Body of pancreas (tissue), 4 donors: ENCODE measurements at regions not wholly inside any gene's neighbourhood (a gene's known extent, or its start where the extent isn't known, plus 50 kb on each side); places are given as distances from the start of the nearest gene placed in this dataset.

ENCODE experiments used
- POLR2A ChIP-seq, 3 donors: fragments of 450-650 bp; IDR thresholded peaks; one replicate each; pipeline ENCODE4 v1.6.1; 2016; ENCODE audit warnings: antibody characterized with exemption in 3 of 3, mild to moderate bottlenecking in 2 of 3
- TF ChIP-seq, protein P1 (sequence below), 7 experiments: fragments of 450-650 bp in 4 of 7; fragments of 200-600 bp in 3 of 7; sonication (generic) in 3 of 7; IDR thresholded peaks; one replicate each; pipeline ENCODE4 v1.5.1; 2016 to 2019; ENCODE audit warnings: antibody characterized with exemption in 7 of 7

DNA sequence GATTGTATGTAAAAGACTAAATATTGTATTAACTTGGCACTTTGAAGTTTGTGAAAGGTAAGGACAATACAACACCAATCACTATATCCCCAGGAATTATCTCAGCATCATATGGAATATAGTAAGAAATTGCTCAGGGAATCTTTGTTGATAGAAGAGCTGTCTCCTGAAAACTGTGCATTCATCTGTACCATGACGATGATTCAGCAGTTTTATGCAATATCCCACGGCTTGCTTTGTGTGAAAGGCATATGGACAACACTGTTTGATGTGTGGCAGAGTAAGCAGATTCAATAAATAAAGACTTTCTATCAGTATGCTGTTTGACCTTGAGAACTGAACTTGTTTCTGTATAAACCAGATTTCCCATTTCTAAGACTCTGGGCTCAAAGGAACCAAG, 147.5 kb upstream of the PLN start:
- no peak for TF ChIP-seq POLR2A (IDR thresholded peaks at IDR 0.05)
- TF ChIP-seq, protein P1, sequence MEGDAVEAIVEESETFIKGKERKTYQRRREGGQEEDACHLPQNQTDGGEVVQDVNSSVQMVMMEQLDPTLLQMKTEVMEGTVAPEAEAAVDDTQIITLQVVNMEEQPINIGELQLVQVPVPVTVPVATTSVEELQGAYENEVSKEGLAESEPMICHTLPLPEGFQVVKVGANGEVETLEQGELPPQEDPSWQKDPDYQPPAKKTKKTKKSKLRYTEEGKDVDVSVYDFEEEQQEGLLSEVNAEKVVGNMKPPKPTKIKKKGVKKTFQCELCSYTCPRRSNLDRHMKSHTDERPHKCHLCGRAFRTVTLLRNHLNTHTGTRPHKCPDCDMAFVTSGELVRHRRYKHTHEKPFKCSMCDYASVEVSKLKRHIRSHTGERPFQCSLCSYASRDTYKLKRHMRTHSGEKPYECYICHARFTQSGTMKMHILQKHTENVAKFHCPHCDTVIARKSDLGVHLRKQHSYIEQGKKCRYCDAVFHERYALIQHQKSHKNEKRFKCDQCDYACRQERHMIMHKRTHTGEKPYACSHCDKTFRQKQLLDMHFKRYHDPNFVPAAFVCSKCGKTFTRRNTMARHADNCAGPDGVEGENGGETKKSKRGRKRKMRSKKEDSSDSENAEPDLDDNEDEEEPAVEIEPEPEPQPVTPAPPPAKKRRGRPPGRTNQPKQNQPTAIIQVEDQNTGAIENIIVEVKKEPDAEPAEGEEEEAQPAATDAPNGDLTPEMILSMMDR (IDR thresholded peaks at IDR 0.05): no peak
